NCI-H2171 treated with DMSO at 0.1 percent for 48 hours (cell line): ENCODE measurements at regions not wholly inside any gene's neighbourhood (a gene's known extent, or its start where the extent isn't known, plus 50 kb on each side); places are given as distances from the start of the nearest gene placed in this dataset.
"Not testable (repeated sequence)": the region's sequence is repeated elsewhere in the genome, so short reads cannot be mapped to it uniquely, and the experiment has no call there.

Experiments used
- DNase-seq: peaks from one replicate; lab custom pipeline; 2025; lab: John Stamatoyannopoulos, UW

GRCh38 chr6:169014211-169015197 lies 239.1 kb downstream of the THBS2 start:
- no peak for DNase-seq

- no peak for DNase-seq
These were observed 244.0 kb downstream of the THBS2 start for GRCh38 chr6:169009628-169010027.

GRCh38 chr6:169008641-169009257 lies 244.9 kb downstream of the THBS2 start:
- DNase-seq = no peak

GRCh38 chr6:169005166-169005565 lies 248.5 kb downstream of the THBS2 start:
- no peak for DNase-seq

DNA sequence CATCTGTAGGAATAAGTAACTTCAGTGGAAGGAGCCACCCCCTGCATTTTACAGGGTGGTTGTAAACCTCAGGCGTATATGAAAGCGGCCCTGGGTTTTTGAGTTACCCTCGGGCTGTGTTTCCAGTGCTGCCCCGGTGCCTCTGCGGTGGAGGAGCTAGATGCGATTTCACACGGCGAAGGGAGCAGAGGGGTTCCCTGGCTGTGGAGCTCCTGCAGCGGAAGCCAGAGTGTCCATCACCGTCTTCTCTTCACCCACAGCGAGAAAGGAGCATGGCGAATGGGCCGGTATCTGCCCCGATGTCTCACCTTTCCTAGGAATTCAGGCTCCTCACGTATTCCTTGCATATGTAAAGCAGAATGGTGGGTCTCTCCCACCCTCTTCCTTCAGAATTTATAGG lies 253.6 kb downstream of the THBS2 start:
- DNase-seq = no peak

GRCh38 chr6:168999392-168999791 lies 254.3 kb downstream of the THBS2 start:
- DNase-seq = no peak

DNA sequence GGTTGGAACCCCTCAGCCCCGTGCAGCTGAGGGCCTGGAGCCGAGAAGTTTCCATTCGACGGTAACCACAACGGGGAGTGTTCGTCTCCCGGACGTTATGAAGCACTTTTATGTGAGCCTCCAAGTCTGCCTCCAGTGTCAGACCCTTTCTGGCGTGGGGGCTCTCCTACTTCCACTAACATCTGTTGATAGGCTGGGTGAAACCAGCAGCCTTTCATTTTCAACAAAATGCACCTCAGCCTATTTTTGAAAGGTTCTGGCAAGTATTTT lies 257.4 kb downstream of the THBS2 start:
- DNase-seq = no peak

DNA sequence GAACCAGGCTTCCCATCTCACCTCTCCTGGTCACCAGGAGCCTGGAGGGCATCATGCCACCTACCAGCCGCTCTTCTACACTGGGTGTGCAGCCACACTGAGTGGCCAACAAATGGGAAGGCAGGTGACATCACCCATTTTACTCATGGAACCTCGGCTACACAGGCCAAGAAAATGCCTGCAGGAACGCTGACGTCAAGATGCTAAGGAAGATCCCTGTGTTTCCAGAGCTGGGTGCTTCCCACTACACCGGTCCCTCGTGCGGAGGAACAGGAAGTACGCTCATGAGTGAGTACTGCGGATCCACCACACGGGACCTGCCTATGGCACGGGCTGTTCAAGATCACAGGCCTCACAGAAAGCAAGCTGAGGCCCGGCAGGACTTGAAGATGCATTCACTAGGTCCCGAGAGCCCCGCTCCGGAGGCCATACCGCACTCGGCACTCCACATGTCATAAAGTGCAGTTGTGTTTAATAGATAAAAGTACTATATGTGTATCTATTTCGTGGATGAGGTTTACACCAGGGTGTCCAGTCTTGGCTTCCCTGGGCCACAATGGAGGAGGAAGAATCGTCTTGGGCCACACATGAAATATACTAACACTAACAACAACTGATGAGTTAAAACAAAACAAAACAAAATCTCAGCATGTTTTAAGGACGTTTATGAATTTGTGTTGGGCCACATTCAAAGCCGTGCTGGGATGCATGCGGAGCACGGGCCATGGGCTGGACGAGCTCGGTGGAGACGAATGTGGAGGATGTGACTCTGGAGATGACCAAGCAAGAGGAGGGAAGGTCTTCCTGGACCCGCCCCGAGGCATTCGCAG lies 257.9 kb downstream of the THBS2 start:
- DNase-seq = no peak

GRCh38 chr6:168994956-168995355 lies 258.7 kb downstream of the THBS2 start:
- DNase-seq = no peak

- DNase-seq = no peak
These were observed 261.1 kb downstream of the THBS2 start for GRCh38 chr6:168992446-168993144.

- not testable (repeated sequence) for DNase-seq
These were observed 262.0 kb downstream of the THBS2 start for GRCh38 chr6:168991695-168992094.

GRCh38 chr6:168990019-168990751 lies 263.5 kb downstream of the THBS2 start:
- no peak for DNase-seq

GRCh38 chr6:168989421-168989820 lies 264.2 kb downstream of the THBS2 start:
- DNase-seq = no peak

GRCh38 chr6:168988801-168989200 lies 264.8 kb downstream of the THBS2 start:
- no peak for DNase-seq

DNA sequence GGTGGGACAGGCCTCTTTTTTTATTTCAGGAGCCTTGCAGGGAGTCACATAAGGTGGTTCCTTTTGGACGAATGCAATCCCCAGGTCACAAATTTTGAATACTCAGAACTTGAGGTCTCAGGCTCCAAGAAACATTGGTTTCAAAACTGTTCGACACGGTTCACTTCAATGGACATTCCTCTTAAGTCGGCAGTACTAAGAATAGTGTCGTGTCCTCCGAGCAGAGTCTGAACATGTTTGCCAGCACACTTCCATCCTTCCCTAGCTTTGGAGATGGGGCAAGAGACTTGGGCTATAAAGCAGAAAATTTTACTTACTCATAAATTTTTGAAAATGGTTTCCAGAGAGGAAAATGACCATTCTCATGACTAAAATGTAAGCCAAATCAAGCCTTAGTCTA lies 265.4 kb downstream of the THBS2 start:
- no peak for DNase-seq

DNA sequence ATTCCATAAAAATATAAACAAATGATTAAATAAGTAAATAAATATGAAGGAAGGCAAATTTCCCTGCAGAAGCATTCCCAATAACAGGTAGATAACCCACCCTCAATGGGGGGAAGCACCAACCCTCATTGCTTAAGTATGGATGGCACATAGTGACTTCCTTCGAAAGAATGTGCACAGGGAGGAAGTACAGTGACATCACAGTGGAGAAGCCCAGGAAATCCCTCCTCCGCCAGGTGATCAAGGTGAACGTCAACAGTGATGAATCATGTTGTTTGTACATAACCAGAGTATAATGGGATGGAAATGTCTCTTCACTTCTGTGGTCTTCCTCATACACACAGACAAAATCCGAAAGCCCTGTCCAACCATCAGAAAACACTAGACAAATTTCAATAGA lies 267.9 kb downstream of the THBS2 start:
- no peak for DNase-seq

DNA sequence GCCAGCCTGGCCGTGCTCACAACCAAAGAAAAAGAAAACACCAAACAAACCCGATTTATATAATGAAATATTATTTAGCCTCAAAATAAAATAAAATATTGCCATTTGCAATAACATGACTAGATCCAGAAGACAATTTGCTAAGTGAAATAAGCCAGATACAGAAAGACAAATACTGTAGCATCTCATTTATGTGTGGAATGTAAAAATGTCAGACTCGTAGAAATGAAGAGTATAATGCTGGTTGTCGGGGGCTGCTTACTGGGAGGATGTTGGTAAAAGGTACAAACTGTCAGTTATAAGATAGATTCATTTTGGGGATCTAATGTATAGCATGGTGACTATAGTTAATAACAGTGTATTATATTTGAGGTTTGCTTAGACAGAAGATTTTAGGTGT lies 269.7 kb downstream of the THBS2 start:
- no peak for DNase-seq

GRCh38 chr6:168981187-168981586 lies 272.5 kb downstream of the THBS2 start:
- no peak for DNase-seq

DNA sequence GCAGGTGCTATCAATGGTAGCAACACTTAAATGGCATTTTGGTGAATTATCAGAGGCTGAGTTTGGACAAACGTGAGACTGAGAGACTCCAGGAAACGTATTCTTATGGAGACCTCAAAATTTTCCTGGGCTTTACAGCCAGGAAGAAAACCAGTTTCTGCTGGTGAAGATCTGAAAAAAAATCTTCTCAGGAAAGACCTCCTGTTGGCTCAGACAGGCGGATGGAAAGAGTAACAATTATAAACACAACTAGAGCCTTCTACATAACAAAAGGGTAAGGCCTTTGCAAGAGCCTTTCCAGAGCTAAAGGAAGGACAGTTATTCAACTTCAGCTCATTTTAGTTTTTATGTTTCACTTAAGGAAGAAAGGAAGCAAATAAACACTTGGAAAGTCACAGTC lies 274.4 kb downstream of the THBS2 start:
- no peak for DNase-seq

- DNase-seq = no peak
These were observed 281.5 kb downstream of the THBS2 start for GRCh38 chr6:168972128-168972527.

GRCh38 chr6:168971549-168971948 lies 282.1 kb downstream of the THBS2 start:
- no peak for DNase-seq
